HG03066 (cell line): ENCODE measurements at regions not wholly inside any gene's neighbourhood (a gene's known extent, or its start where the extent isn't known, plus 50 kb on each side); places are given as distances from the start of the nearest gene placed in this dataset.

Experiments
- ATAC-seq: cut with Tn5 transposase; IDR thresholded peaks from one replicate; pipeline ENCODE4 v1.9.1; 2021; ENCODE audit warnings: low read depth; ENCODE audit not compliant: unreplicated experiment

DNA sequence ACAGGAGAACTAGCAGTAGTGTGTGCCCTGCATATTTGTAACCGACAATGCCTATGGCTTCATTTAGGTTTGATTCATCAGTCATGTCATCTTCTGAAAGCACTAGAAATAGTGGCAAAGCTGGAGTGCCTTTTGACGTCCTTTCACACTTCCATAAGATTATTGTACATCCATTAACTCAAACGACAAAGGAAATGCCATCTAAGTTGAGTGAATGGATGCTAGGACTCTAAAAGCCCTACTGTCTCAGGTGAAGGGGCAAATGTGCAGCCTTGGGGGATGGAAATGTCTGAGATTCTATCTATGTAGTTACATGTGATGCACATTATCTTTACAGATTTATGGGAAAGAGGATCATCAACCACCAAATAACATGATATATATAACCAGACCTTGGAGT lies 1473.6 kb downstream of the STIM2 start:
- no peak for ATAC-seq

GRCh38 chr4:28341784-28342183 lies 1481.1 kb downstream of the STIM2 start:
- ATAC-seq, result no peak

GRCh38 chr4:28350485-28350884 lies 1489.8 kb downstream of the STIM2 start:
- ATAC-seq, result no peak

DNA sequence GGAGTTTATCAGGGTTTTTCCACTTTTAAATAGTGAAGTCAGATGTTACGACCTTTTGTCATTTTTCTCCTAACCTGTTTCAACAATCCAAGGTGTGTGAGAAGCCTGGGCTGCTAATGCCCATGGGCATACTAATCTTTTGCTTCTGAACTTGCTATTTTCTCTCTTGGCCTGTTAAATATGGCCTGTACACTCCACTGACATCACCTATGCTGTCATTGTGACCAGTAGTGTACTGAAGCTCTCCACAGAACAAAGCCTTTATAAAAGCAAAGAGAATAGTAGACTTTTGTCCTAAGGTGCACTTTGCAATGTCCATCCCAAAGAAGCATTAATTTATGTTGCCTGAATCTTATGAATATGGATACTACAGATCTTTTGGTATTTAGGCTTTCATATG lies 1490.5 kb downstream of the STIM2 start:
- ATAC-seq, result no peak

- no peak for ATAC-seq
Observed at GRCh38 chr4:28351826-28352225, 1491.2 kb downstream of the STIM2 start.

GRCh38 chr4:28354880-28355656 lies 1494.4 kb downstream of the STIM2 start:
- no peak for ATAC-seq

GRCh38 chr4:28357990-28358389 lies 1497.3 kb downstream of the STIM2 start:
- no peak for ATAC-seq

DNA sequence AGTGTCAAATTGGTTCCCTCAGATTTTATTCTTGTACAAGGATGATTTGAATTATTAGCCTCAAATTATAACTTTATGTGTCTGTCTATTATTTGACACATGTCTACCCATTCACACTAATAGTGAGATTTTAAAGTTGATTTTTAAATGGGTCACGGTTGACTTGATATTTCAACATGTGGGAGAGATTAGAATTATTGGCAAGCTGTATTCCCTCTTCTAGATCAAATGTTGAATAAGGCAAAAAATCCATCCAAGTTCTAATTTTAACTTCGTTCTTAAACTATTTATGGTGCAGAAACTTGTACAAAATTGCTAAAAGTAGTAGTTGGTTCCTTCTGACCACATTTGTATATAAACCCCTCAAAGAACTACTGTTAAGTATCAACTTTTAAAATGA lies 1498.0 kb downstream of the STIM2 start:
- no peak for ATAC-seq

GRCh38 chr4:28360681-28361080 lies 1500.0 kb downstream of the STIM2 start:
- no peak for ATAC-seq

GRCh38 chr4:28362169-28362568 lies 1501.5 kb downstream of the STIM2 start:
- no peak for ATAC-seq

DNA sequence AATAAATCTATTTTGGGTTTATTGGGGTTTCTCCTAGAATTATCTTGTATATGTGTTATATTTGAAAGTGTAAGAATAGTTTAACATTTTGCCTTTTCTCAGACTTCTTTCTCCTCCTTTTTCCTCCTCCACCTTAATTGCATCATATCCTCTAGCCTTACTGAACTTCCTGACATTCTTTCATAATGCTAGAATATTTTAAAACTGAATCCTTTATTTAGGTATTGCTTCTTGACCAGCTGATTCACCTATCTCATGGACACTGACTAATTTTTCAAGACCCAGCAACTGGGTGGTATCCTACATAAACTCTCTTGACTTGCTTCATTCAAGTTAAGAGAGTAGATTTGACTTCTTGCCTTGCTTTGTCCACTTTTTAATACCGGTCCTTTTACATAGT lies 1508.9 kb downstream of the STIM2 start:
- ATAC-seq, result no peak

- no peak for ATAC-seq
Observed at GRCh38 chr4:28373191-28373590, 1512.5 kb downstream of the STIM2 start.

GRCh38 chr4:28373601-28374000 lies 1513.0 kb downstream of the STIM2 start:
- no peak for ATAC-seq

DNA sequence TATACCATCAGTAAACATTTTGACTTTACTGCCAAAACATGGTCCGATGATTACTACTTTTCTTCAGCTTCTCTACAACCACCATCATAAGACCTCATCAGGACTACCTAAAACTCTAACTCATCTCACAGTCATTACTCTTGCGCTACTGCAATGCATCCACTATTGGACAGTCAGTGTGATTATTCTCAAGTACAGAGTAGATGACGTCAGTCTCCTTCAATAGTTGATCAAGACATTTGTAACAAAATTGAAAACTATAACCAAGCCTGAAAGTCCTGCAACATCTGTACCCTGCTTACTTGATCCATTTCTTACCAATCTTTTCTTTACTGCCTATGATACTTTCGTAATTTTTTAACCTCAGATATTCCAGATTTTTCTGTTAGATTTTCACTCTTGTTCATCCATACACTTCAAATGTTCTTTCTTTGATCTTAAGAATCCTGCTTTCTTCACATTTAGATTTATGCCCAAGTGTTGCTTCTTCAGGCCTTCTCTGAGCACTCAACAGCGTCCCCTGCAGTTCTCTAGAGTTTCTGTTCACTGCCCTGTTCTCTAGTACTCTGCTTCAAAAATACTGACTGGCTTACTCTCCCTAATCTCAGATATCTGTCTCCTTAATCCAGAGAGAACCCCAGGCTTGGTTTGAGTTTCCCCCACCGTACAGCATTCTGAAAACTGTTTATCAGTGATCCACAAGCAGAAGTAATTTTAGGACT lies 1517.6 kb downstream of the STIM2 start:
- no peak for ATAC-seq

DNA sequence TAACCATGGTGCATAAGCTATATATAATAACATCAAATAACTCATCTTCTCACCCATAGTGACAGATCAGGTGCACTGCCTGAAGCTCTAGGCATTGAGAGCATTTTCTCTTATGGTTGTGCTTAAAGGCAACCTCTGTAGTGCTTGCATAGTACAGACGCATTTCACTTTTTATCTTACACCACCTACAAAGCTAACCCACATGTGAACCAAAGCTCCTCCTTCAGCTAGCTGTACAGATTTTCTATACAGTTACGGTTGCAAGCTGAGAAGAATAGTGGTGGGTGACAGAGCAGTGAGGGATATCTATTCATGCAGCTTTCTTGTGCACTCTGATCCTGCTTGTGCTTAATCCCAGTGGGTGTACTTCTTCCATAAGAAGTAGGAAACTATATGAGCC lies 1525.2 kb downstream of the STIM2 start:
- no peak for ATAC-seq

DNA sequence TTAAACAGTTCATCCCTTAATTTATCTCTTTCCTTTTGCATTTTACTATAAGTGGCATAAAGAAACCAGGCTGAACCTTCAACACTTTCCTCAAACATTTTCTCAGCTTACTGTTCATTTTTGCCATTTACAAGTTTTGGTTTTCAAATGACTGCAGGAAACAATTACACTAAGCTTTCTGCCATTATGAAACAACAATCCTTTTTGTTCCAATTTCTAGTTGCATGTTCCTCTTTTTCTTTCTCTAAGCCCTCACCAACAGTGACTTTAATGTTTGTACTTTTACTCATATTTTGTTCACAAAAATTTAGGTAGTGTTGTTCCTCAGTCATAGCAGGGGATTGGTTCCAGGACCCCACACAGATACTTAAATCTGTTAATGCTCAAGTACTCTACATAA lies 1526.1 kb downstream of the STIM2 start:
- ATAC-seq, result no peak

DNA sequence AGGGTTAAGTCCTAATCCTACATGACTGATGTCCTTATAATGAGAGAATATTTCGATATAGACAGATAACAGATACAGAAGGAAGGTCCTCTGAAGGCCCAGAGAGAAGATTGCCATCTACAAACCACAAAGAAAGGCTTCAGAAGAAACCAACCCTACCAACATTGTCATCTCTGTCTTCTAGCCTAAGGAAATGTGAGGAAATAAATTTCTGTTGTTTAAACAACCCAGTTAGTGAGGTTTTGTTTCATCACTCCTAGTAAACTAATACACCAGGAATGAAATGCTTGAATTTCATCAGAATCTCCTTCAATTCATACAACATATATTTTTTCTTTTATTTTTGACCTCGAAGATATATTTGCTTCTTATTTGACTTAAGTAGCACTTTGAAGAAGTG lies 1527.8 kb downstream of the STIM2 start:
- no peak for ATAC-seq

DNA sequence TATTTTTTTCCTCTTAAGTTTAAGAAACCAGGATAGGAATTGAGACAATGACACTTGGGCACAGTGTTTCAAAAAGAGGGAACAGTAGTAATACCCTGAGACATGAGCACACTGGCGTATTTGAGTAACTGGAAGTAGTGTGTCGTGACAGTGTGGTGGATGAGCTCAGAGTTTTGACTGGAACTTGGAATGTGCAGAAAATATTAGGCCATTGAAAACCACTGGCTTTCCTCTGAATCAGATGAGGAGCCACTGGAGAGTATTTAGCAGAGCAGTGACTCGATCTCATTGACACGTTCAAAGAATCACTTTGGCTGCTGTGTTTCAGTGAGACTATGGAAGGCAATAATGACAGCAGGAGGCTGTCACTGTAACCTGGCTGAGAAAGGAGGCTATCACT lies 1531.2 kb downstream of the STIM2 start:
- no peak for ATAC-seq

DNA sequence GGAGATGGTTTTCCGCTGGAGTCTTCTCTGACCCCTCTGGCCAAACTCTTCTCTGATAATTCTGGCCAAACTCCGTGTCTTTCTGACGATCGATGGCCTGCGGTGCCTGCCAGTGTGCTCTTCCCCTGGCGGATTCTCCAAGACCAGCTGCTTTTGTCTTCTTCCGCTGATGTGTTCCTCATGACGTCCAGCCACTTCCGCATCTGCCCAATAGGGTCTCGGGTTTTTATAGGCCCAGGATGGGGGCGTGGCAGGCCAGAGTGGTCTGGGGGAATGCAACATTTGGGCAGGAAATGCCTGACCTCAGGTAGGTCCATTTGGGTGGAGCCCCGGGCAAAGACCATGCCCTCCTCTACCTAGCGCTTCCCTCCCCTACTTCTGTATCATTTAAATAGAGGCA lies 1542.1 kb downstream of the STIM2 start:
- no peak for ATAC-seq

DNA sequence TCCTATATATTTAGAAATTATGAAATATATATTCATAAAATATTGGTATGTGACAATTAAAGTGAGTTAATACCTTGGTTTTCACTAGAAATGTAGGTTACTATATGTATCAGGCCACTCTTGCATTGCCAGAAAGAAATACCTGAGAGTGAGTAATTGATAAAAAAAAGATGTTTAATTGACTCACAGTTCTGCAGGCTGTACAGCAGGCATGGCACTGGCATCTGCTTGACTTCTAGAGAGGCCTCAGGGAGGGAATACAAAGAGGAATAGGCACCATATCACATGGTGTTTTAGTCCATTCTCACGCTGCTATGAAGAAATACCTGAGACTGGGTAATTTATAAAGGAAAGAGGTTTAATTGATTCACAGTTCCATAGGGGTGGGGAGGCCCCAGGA lies 1560.6 kb downstream of the STIM2 start:
- ATAC-seq, result no peak

DNA sequence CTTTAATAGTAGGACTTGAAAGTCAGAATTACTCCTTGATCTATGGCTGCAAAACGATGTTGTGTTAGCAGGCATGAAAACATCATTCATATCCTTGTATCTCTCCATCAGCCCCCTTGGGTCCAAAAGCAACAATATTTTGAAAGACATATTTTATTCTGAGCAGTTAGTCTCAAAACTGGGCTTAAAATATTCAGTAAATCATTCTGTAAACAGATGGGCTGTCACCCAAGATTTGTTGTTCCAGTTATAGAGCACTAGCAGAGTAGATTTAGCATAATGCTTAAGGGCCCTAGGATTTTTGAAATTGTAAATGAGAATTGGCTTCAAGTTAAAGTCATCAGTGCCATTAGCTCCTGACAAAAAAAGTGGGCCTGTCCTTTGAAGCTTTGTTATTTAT lies 1565.6 kb downstream of the STIM2 start:
- ATAC-seq, result no peak
